C4-2B (cell line): ENCODE measurements at regions not wholly inside any gene's neighbourhood (a gene's known extent, or its start where the extent isn't known, plus 50 kb on each side); places are given as distances from the start of the nearest gene placed in this dataset.

Source experiments
- CTCF ChIP-seq: fragments of 450-650 bp; conservative IDR thresholded peaks from 2 replicates; pipeline ENCODE4 v1.5.1; 2017; ENCODE audit warnings: mild to moderate bottlenecking
- ZFX ChIP-seq: fragments of 450-650 bp; IDR thresholded peaks from 2 replicates; pipeline ENCODE4 v1.6.1; 2017

- TF ChIP-seq CTCF, result no peak
- TF ChIP-seq ZFX, result no peak
Measured at GRCh38 chr2:147439986-147440385, 404.8 kb upstream of the ACVR2A start.
